GM10248 (cell line): ENCODE measurements at regions not wholly inside any gene's neighbourhood (a gene's known extent, or its start where the extent isn't known, plus 50 kb on each side); places are given as distances from the start of the nearest gene placed in this dataset.

Source experiments
- CTCF ChIA-PET: fragments of 300-600 bp; sonication (Branson Sonifier 250); formaldehyde crosslinking; extraction: SDS; loops from one replicate; lab custom pipeline; 2021; ENCODE audit warnings: antibody characterized with exemption; lab: Yijun Ruan, JAX
- POLR2A ChIA-PET: fragments of 350-650 bp; sonication (Branson Sonifier 250); formaldehyde crosslinking; extraction: SDS; loops from one replicate; lab custom pipeline; 2020; ENCODE audit warnings: antibody characterized with exemption; lab: Yijun Ruan, JAX
- DNase-seq: peaks from one replicate; pipeline ENCODE4 v3.0.0; 2012; ENCODE audit errors: extremely low spot score
- TF ChIP-seq, protein P1 (sequence below): IDR thresholded peaks from 2 replicates; pipeline ENCODE4 v1.5.1; 2012; ENCODE audit warnings: mild to moderate bottlenecking, low read depth; ENCODE audit errors: extremely low read depth, missing control alignments, control extremely low read depth

DNA sequence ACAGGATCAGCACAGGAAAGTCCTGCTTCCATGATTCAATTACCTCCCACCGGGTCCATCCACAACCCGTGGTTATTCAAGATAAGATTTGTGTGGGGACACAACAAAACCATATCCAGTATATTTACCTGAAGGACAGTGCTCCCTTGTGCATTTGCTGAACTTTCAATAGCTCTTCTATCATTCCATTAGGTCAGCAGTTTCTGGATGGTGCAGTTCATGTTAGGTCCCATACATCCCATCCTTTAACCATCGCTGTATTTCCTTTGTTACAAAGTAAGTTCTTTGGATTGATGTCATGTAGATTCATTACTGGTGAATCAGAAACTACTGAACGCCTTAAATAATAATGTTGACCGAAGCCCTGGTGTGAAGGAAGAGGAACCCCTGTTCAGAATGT is 775.9 kb downstream of the TRIML1 start:
- no peak for DNase-seq
- CTCF ChIA-PET, result no interaction called here
- TF ChIP-seq, protein P1, sequence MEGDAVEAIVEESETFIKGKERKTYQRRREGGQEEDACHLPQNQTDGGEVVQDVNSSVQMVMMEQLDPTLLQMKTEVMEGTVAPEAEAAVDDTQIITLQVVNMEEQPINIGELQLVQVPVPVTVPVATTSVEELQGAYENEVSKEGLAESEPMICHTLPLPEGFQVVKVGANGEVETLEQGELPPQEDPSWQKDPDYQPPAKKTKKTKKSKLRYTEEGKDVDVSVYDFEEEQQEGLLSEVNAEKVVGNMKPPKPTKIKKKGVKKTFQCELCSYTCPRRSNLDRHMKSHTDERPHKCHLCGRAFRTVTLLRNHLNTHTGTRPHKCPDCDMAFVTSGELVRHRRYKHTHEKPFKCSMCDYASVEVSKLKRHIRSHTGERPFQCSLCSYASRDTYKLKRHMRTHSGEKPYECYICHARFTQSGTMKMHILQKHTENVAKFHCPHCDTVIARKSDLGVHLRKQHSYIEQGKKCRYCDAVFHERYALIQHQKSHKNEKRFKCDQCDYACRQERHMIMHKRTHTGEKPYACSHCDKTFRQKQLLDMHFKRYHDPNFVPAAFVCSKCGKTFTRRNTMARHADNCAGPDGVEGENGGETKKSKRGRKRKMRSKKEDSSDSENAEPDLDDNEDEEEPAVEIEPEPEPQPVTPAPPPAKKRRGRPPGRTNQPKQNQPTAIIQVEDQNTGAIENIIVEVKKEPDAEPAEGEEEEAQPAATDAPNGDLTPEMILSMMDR, result no peak
- POLR2A ChIA-PET, result no interaction called here

DNA sequence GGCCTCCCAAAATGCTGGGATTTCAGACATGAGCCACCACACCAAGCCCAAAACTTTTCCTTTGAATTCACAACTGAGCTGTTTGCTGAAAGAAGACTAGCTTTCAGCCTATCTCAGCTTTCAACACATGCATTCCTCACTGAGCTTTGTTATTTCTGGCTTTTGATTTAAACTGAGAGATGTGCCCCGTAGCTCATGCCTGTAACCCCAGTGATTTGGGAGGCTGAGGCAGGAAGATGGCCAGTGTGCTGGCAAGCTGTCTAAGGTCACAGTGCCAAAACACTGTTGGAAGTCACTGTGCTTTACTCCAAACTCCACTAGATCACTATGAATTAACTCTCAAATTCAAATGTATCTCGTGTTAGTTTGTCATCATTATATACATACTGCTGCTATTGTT is 779.5 kb downstream of the TRIML1 start:
- CTCF ChIA-PET, result interaction anchor here (1.3 kb wide), 1 partner anchor 14 kb away, joined by 3 read pairs; no protein-coding TSS in a partner anchor
- POLR2A ChIA-PET, result no interaction called here
- no peak for DNase-seq
- TF ChIP-seq, protein P1, result no peak

DNA sequence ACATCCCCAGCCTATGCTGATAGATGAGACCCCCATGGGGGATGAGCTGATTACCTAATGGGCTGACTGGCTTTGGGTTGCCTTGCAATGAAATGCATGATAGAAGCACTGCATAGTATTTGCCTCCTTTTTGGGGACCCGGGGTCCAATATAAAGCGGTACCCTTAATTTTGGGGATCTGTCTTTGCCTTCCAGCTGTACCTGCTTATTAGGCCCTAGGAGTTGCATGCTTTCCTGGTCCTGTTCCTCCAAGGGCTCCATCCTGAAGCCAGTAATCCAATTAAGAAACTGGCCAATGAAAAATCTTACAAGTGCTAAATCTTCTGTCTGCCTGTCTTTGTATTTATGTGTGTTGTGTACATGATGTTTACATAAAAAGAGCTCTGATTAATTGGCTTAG is 791.6 kb downstream of the TRIML1 start:
- ChIA-PET POLR2A (no interaction called here), CTCF (no interaction called here)
- DNase-seq, result no peak
- TF ChIP-seq, protein P1, result no peak

DNA sequence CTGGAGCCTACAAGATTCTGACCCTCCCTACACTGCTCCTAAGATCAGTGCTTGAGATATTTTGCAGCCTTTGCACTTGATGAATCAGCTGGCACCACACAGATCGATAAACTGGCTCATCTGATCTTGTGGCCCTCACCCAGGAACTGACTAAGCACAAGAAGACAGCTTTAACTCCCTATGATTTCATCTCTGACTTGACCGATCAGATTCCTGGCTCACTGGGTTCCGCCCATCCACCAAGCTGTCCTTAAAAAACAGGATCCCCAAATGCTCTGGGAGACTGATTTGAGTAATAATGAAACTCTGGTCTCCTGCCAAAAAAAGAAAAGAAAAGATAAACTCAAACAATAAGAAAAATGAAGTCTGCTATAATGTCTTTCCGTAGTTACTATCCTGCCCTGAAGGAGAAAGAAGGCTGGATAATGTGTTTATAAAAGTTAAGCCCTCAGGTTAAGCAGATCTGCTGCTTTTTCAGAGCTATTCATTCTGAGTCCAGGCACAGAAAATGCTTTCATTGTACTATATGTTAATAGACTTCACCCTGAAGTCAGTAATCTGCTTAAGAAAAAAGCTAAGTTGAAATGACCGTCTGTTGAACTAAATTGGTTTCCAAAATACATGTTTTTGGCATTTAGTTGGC is 795.2 kb downstream of the TRIML1 start:
- DNase-seq, result no peak
- ChIA-PET CTCF (no interaction called here), POLR2A (interaction anchor here (0.6 kb wide), 1 partner anchor 10 kb away, joined by 5 read pairs; no protein-coding TSS in a partner anchor)
- TF ChIP-seq, protein P1, result no peak

DNA sequence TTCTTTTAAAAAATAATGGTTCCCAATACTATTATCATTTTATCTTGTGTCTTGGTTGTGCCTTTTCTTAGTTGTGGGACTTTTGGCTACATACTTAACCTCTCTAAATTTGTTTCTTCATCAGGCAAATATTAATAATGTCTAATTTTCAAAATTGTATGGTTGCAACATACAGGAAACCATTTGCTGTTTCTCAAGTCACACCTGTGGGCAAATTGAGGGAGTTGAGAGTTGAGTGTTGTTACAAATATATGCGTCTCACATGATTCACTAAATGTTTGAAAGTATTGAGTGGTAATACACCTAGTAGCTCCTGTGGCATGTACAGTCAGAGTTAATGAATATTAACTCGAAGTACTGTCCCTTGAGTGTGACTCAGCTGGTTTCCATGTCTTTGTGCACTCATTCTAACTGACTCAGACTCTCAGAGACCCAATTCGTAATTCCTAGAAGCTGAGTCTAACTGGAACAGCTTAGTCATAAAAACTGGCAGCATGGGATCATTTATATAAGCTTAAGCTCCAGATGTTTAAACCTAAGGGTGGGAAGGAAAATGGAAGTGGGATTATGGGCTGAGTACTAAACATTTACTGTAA is 802.4 kb downstream of the TRIML1 start:
- CTCF ChIA-PET, result interaction anchor here (0.7 to 1.6 kb wide), 2 partner anchors 8 to 19 kb away, joined by 3 read pairs; no protein-coding TSS in a partner anchor
- no peak for DNase-seq
- TF ChIP-seq, protein P1, result no peak
- POLR2A ChIA-PET, result no interaction called here

DNA sequence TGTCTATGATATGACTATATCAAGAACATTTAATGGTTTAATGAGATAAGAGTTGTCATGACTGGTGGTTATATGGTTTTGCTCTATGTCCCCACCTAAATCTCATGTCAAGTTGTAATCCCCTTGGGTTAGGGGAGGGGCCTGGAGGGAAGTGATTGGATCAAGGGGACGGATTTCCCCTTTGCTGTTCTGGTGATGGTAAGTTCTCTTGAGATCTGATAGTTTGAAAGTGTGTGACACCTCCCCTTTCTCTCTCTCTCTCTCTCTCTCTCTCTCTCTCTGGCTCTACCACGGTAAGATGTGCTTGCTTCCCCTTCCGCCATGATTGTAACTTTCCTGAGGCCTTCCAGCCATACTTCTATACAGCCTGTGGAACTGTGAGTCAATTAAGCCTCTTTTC is 803.4 kb downstream of the TRIML1 start:
- POLR2A ChIA-PET, result no interaction called here
- TF ChIP-seq, protein P1, result no peak
- CTCF ChIA-PET, result no interaction called here
- no peak for DNase-seq
